Activated CD8-positive, alpha-beta T cell treated with anti-CD3 and anti-CD28 coated beads for 36 hours (primary cell): ENCODE measurements at regions not wholly inside any gene's neighbourhood (a gene's known extent, or its start where the extent isn't known, plus 50 kb on each side); places are given as distances from the start of the nearest gene placed in this dataset.

Experiments used
- ATAC-seq: fragments of 200-7000 bp; cut with Tn5 transposase; one replicate; pipeline ENCODE4 v1.10.0; 2021; ENCODE audit warnings: mild to moderate bottlenecking, moderate library complexity
- CTCF ChIA-PET: fragments of 350-600 bp; sonication (Branson Sonifier 250); formaldehyde crosslinking; loops from one replicate; lab custom pipeline; 2021; ENCODE audit warnings: antibody characterized with exemption; lab: Charles Lee
- POLR2A ChIA-PET: fragments of 350-600 bp; sonication (Branson Sonifier 250); formaldehyde crosslinking; loops from one replicate; lab custom pipeline; 2021; ENCODE audit warnings: antibody characterized with exemption; lab: Charles Lee
- DNase-seq: peaks from one replicate; pipeline ENCODE4 v3.0.0-alpha.2; 2020
- H3K27ac Mint-ChIP-seq: one replicate; pipeline ENCODE4 v1.8.0; 2021; ENCODE audit warnings: mild to moderate bottlenecking, mixed read lengths
- H3K27me3 Mint-ChIP-seq: one replicate; pipeline ENCODE4 v1.8.0; 2021; ENCODE audit warnings: mixed read lengths
- H3K36me3 Mint-ChIP-seq: one replicate; pipeline ENCODE4 v1.8.0; 2021; ENCODE audit warnings: low read depth, mixed read lengths
- H3K4me1 Mint-ChIP-seq: one replicate; pipeline ENCODE4 v1.8.0; 2021; ENCODE audit warnings: low read depth, mixed read lengths
- H3K4me3 Mint-ChIP-seq: one replicate; pipeline ENCODE4 v1.8.0; 2021; ENCODE audit warnings: mild to moderate bottlenecking, moderate library complexity, mixed read lengths
- H3K9me3 Mint-ChIP-seq: one replicate; pipeline ENCODE4 v1.8.0; 2021; ENCODE audit warnings: mixed read lengths
- CTCF ChIP-seq: fragments of 200-600 bp; IDR thresholded peaks from one replicate; pipeline ENCODE4 v1.8.0; 2022; ENCODE audit warnings: antibody characterized with exemption, mild to moderate bottlenecking
- intact Hi-C: fragments of 100-400 bp; cut with micrococcal nuclease; formaldehyde crosslinking; loops from one replicate; pipeline ENCODE4 v1.10.0; 2022

- peaks cover 8% of the 10 kb centered on the region for H3K9me3 Mint-ChIP-seq
- no peak overlapping the region for H3K4me3 Mint-ChIP-seq
- ChIA-PET CTCF (interaction anchor here (1.2 kb wide), 1 partner anchor 14 kb away, joined by 3 read pairs; no protein-coding TSS in a partner anchor), POLR2A (no interaction called here)
- ATAC-seq (no peak), DNase-seq (no peak)
- H3K4me1 Mint-ChIP-seq: no peaks in the 10 kb centered on the region
- H3K27ac Mint-ChIP-seq: no peak overlapping the region
- H3K27me3 Mint-ChIP-seq: no peaks in the 10 kb centered on the region
- H3K36me3 Mint-ChIP-seq: no peaks in the 10 kb centered on the region
- no peak for TF ChIP-seq CTCF
- intact Hi-C loops: no loop called here
Observed at GRCh38 chr16:64778777-64779176, 343.1 kb downstream of the CDH11 start.

GRCh38 chr16:64773638-64774037 lies 348.2 kb downstream of the CDH11 start:
- no peak overlapping the region for H3K27ac Mint-ChIP-seq
- H3K4me3 Mint-ChIP-seq: no peak overlapping the region
- ATAC-seq: no peak
- ChIA-PET POLR2A (no interaction called here), CTCF (no interaction called here)
- no peaks in the 10 kb centered on the region for H3K36me3 Mint-ChIP-seq
- DNase-seq: no peak
- H3K27me3 Mint-ChIP-seq: no peaks in the 10 kb centered on the region
- TF ChIP-seq CTCF: no peak
- peaks cover 9% of the 10 kb centered on the region for H3K9me3 Mint-ChIP-seq
- intact Hi-C loops: no loop called here
- H3K4me1 Mint-ChIP-seq: no peaks in the 10 kb centered on the region

GRCh38 chr16:64773184-64773583 lies 348.7 kb downstream of the CDH11 start:
- ChIA-PET CTCF (no interaction called here), POLR2A (no interaction called here)
- intact Hi-C loops: no loop called here
- Mint-ChIP-seq H3K27me3 (no peaks in the 10 kb centered on the region), H3K36me3 (no peaks in the 10 kb centered on the region), H3K9me3 (peaks cover 9% of the 10 kb centered on the region), H3K4me3 (no peak overlapping the region), H3K27ac (no peak overlapping the region), H3K4me1 (no peaks in the 10 kb centered on the region)
- no peak for TF ChIP-seq CTCF
- no peak for ATAC-seq
- no peak for DNase-seq

GRCh38 chr16:64771273-64771672 lies 350.6 kb downstream of the CDH11 start:
- ChIA-PET POLR2A (no interaction called here), CTCF (no interaction called here)
- H3K9me3 Mint-ChIP-seq: peaks cover 11% of the 10 kb centered on the region
- no peaks in the 10 kb centered on the region for H3K36me3 Mint-ChIP-seq
- no peaks in the 10 kb centered on the region for H3K4me1 Mint-ChIP-seq
- intact Hi-C loops: no loop called here
- ATAC-seq (no peak), DNase-seq (no peak)
- no peaks in the 10 kb centered on the region for H3K27me3 Mint-ChIP-seq
- H3K4me3 Mint-ChIP-seq: no peak overlapping the region
- TF ChIP-seq CTCF: no peak
- no peak overlapping the region for H3K27ac Mint-ChIP-seq

GRCh38 chr16:64762211-64762610 lies 359.7 kb downstream of the CDH11 start:
- H3K27ac Mint-ChIP-seq: no peak overlapping the region
- peaks cover 7% of the 10 kb centered on the region for H3K9me3 Mint-ChIP-seq
- H3K4me3 Mint-ChIP-seq: no peak overlapping the region
- H3K27me3 Mint-ChIP-seq: no peaks in the 10 kb centered on the region
- no peak for ATAC-seq
- no peaks in the 10 kb centered on the region for H3K36me3 Mint-ChIP-seq
- intact Hi-C loops: no loop called here
- no peak for TF ChIP-seq CTCF
- DNase-seq: no peak
- CTCF ChIA-PET: no interaction called here
- no peaks in the 10 kb centered on the region for H3K4me1 Mint-ChIP-seq
- POLR2A ChIA-PET: no interaction called here
